HepG2 (cell line): ENCODE measurements at regions not wholly inside any gene's neighbourhood (a gene's known extent, or its start where the extent isn't known, plus 50 kb on each side); places are given as distances from the start of the nearest gene placed in this dataset.

Experiments used
- ARHGAP35 ChIP-seq: sonication (generic); formaldehyde crosslinking; IDR thresholded peaks from 2 replicates; pipeline ENCODE4 v1.9.0; 2022; ENCODE audit warnings: mild to moderate bottlenecking, inconsistent platforms, moderate library complexity, missing genetic modification reagents, borderline replicate concordance
- ATF7-NPFF ChIP-seq: sonication (generic); formaldehyde crosslinking; IDR thresholded peaks from 2 replicates; pipeline ENCODE4 v1.8.1; 2023; ENCODE audit warnings: mild to moderate bottlenecking, low read depth, missing genetic modification reagents, moderate library complexity
- BORCS8-MEF2B ChIP-seq: sonication (generic); formaldehyde crosslinking; IDR thresholded peaks from 2 replicates; pipeline ENCODE4 v1.8.0; 2022; ENCODE audit warnings: mild to moderate bottlenecking, missing genetic modification reagents
- RAD21 ChIP-seq: fragments of 450-650 bp; formaldehyde crosslinking; IDR thresholded peaks from 2 replicates; pipeline ENCODE4 v1.5.0; 2020; ENCODE audit warnings: mild to moderate bottlenecking
- SOX5 ChIP-seq: IDR thresholded peaks from 2 replicates; pipeline ENCODE4 v1.6.1; 2016; ENCODE audit warnings: borderline replicate concordance
- SRSF1 ChIP-seq: fragments of 200-400 bp; formaldehyde crosslinking; optimal IDR thresholded peaks from 2 replicates; pipeline ENCODE3; 2017; ENCODE audit warnings: mild to moderate bottlenecking, low read depth, low read length, moderate library complexity
- TAF15 ChIP-seq: fragments of 200-400 bp; formaldehyde crosslinking; IDR thresholded peaks from one replicate; pipeline ENCODE4 v1.6.1; 2018; ENCODE audit warnings: mild to moderate bottlenecking, low read depth, low read length; ENCODE audit not compliant: poor library complexity, severe bottlenecking
- ZKSCAN1 ChIP-seq: fragments of 150-350 bp; IDR thresholded peaks from 2 replicates; pipeline ENCODE4 v1.6.1; 2014; ENCODE audit warnings: low read length
- ZNF343 ChIP-seq: sonication (generic); formaldehyde crosslinking; IDR thresholded peaks from 2 replicates; pipeline ENCODE4 v1.4.0; 2020; ENCODE audit warnings: mild to moderate bottlenecking, missing genetic modification reagents
- ZNF589 ChIP-seq: sonication (generic); formaldehyde crosslinking; conservative IDR thresholded peaks from 2 replicates; pipeline ENCODE4 v1.8.0; 2022; ENCODE audit warnings: mild to moderate bottlenecking, moderate library complexity, missing genetic modification reagents
- TF ChIP-seq, protein P1 (sequence below): sonication (generic); formaldehyde crosslinking; IDR thresholded peaks from 2 replicates; pipeline ENCODE4 v1.4.0; 2020; ENCODE audit warnings: missing genetic modification reagents, mild to moderate bottlenecking, borderline replicate concordance
- TF ChIP-seq, protein P2 (sequence below): IDR thresholded peaks from 2 replicates; pipeline ENCODE4 v1.6.1; 2016; ENCODE audit warnings: low read depth, borderline replicate concordance
- TF ChIP-seq, protein P3 (sequence below), 2 experiments: sonication (generic) in 1 of 2; formaldehyde crosslinking in 1 of 2; IDR thresholded peaks; 2 replicates each; pipeline versions ENCODE4 v1.6.1 to v1.9.0; 2014 to 2022; ENCODE audit warnings: antibody characterized with exemption in 1 of 2, borderline replicate concordance in 1 of 2, inconsistent platforms in 1 of 2, low read depth in 1 of 2, missing genetic modification reagents in 1 of 2
- TF ChIP-seq, protein P4 (sequence below): IDR thresholded peaks from 2 replicates; pipeline ENCODE4 v1.6.1; 2018; ENCODE audit warnings: missing genetic modification reagents, mild to moderate bottlenecking, missing compliant biosample characterization
- TF ChIP-seq, protein P5 (sequence below): sonication (generic); formaldehyde crosslinking; IDR thresholded peaks from 2 replicates; pipeline ENCODE4 v1.5.0; 2020; ENCODE audit warnings: missing genetic modification reagents, mild to moderate bottlenecking, borderline replicate concordance
- TF ChIP-seq, protein P6 (sequence below): IDR thresholded peaks from 2 replicates; pipeline ENCODE4 v1.6.1; 2016; ENCODE audit warnings: missing compliant biosample characterization, missing genetic modification reagents, borderline replicate concordance

DNA sequence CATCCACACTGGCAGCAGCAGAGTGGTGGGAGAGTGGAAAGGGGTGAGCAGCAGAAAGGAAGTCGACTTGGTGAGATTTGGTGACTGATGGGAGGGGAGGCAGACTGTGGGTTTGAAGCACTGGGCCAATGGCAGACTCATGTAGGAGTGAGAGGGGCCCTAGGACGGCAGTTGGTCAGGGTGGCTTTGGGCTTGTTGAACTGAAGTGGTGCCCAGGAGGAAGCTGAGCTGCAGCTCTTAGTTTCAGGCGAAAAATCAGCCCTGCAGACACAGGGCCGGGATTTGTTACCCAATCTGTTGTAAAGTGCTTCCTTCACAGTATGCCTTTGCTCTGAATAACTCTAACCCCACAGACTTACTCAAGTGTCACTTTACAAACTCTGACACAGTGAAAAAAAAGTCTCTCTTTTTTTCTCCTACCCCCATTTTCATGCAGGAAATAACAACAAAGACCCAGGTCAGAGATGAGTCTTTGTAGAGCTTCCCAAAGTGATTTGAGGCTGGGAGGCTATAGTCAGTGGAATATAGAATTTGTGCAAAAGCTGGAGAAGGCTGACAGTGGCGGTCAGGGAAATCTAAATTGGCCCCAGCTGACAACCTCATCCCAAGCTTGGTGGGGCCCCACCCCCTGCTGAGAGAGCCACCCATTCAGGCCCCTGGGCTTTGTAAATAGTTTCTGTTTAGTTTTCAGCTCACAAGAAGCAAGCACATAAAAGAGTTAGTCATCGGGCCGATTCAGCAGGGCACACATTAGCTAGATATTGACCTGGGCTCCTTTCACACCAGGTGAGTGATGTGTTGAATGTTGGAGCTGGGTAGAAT, 226.9 kb downstream of the VAPA start (continued):
- TF ChIP-seq BORCS8-MEF2B (CRISPR knock-in tag): no peak
- TF ChIP-seq, protein P1, sequence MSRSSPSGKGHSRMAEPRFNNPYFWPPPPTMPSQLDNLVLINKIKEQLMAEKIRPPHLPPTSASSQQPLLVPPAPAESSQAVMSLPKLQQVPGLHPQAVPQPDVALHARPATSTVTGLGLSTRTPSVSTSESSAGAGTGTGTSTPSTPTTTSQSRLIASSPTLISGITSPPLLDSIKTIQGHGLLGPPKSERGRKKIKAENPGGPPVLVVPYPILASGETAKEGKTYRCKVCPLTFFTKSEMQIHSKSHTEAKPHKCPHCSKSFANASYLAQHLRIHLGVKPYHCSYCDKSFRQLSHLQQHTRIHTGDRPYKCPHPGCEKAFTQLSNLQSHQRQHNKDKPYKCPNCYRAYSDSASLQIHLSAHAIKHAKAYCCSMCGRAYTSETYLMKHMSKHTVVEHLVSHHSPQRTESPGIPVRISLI (CRISPR knock-in tag): no peak
- no peak for TF ChIP-seq TAF15
- TF ChIP-seq ZNF343: no peak
- TF ChIP-seq ATF7-NPFF (CRISPR knock-in tag): no peak
- no peak for TF ChIP-seq ZKSCAN1
- TF ChIP-seq, protein P2, sequence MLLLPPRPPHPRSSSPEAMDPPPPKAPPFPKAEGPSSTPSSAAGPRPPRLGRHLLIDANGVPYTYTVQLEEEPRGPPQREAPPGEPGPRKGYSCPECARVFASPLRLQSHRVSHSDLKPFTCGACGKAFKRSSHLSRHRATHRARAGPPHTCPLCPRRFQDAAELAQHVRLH: no peak
- TF ChIP-seq SOX5: peak; percentile 39; the same call in 1 of the 2 replicates
- TF ChIP-seq RAD21 (CRISPR knock-in tag): no peak
- TF ChIP-seq, protein P3, sequence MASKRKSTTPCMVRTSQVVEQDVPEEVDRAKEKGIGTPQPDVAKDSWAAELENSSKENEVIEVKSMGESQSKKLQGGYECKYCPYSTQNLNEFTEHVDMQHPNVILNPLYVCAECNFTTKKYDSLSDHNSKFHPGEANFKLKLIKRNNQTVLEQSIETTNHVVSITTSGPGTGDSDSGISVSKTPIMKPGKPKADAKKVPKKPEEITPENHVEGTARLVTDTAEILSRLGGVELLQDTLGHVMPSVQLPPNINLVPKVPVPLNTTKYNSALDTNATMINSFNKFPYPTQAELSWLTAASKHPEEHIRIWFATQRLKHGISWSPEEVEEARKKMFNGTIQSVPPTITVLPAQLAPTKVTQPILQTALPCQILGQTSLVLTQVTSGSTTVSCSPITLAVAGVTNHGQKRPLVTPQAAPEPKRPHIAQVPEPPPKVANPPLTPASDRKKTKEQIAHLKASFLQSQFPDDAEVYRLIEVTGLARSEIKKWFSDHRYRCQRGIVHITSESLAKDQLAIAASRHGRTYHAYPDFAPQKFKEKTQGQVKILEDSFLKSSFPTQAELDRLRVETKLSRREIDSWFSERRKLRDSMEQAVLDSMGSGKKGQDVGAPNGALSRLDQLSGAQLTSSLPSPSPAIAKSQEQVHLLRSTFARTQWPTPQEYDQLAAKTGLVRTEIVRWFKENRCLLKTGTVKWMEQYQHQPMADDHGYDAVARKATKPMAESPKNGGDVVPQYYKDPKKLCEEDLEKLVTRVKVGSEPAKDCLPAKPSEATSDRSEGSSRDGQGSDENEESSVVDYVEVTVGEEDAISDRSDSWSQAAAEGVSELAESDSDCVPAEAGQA (IDR thresholded peaks at IDR 0.05; ENCODE audit: low read depth): no peak
- TF ChIP-seq, protein P3 (CRISPR knock-in tag; IDR thresholded peaks at IDR 0.05; ENCODE audit: borderline replicate concordance): no peak
- TF ChIP-seq SRSF1: no peak
- TF ChIP-seq, protein P4, sequence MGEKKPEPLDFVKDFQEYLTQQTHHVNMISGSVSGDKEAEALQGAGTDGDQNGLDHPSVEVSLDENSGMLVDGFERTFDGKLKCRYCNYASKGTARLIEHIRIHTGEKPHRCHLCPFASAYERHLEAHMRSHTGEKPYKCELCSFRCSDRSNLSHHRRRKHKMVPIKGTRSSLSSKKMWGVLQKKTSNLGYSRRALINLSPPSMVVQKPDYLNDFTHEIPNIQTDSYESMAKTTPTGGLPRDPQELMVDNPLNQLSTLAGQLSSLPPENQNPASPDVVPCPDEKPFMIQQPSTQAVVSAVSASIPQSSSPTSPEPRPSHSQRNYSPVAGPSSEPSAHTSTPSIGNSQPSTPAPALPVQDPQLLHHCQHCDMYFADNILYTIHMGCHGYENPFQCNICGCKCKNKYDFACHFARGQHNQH: no peak
- TF ChIP-seq ZNF589 (CRISPR knock-in tag): no peak
- TF ChIP-seq, protein P5, sequence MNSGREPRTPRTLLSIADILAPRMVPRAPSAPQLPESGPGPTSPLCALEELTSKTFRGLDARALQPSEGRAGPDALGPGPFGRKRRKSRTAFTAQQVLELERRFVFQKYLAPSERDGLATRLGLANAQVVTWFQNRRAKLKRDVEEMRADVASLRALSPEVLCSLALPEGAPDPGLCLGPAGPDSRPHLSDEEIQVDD: no peak
- no peak for TF ChIP-seq ARHGAP35 (CRISPR knock-in tag)
- TF ChIP-seq, protein P6, sequence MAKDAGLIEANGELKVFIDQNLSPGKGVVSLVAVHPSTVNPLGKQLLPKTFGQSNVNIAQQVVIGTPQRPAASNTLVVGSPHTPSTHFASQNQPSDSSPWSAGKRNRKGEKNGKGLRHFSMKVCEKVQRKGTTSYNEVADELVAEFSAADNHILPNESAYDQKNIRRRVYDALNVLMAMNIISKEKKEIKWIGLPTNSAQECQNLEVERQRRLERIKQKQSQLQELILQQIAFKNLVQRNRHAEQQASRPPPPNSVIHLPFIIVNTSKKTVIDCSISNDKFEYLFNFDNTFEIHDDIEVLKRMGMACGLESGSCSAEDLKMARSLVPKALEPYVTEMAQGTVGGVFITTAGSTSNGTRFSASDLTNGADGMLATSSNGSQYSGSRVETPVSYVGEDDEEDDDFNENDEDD (CRISPR knock-in tag): no peak
